ENCODE measurements at regions not wholly inside any gene's neighbourhood (a gene's known extent, or its start where the extent isn't known, plus 50 kb on each side); places are given as distances from the start of the nearest gene placed in this dataset.

- TF ChIP-seq EZH2 (IDR thresholded peaks at IDR 0.05; ENCODE audit: low read length, missing control alignments), result no peak
- TF ChIP-seq, protein P1, sequence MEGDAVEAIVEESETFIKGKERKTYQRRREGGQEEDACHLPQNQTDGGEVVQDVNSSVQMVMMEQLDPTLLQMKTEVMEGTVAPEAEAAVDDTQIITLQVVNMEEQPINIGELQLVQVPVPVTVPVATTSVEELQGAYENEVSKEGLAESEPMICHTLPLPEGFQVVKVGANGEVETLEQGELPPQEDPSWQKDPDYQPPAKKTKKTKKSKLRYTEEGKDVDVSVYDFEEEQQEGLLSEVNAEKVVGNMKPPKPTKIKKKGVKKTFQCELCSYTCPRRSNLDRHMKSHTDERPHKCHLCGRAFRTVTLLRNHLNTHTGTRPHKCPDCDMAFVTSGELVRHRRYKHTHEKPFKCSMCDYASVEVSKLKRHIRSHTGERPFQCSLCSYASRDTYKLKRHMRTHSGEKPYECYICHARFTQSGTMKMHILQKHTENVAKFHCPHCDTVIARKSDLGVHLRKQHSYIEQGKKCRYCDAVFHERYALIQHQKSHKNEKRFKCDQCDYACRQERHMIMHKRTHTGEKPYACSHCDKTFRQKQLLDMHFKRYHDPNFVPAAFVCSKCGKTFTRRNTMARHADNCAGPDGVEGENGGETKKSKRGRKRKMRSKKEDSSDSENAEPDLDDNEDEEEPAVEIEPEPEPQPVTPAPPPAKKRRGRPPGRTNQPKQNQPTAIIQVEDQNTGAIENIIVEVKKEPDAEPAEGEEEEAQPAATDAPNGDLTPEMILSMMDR (conservative IDR thresholded peaks at IDR 0.05 in 1 of 2, IDR thresholded peaks at IDR 0.05 in 1 of 2; ENCODE audit: low read depth in 1 of 2, low read length in 2 of 2), result no peak
- H3K79me2 ChIP-seq (ENCODE audit: control insufficient read depth, insufficient read depth, low read length), result no peaks in the 10 kb centered on the region
- no peak overlapping the region for H3K4me3 ChIP-seq (replicated peaks in 1 of 4; ENCODE audit: control extremely low read depth in 1 of 4, insufficient read depth in 1 of 4, low read depth in 3 of 4, low read length in 4 of 4)
- peak in 1 of 2 donors; percentile 3 for DNase-seq (ENCODE audit: low read depth in 2 of 2)
- no peaks in the 10 kb centered on the region for H3K9me3 ChIP-seq (ENCODE audit: control insufficient read depth, insufficient read depth, low read depth, low read length)
- no peaks in the 10 kb centered on the region for H3K36me3 ChIP-seq (ENCODE audit: control insufficient read depth, insufficient read depth, low read length)
- H4K20me1 ChIP-seq (ENCODE audit: control insufficient read depth, extremely low read depth, insufficient read depth, low read length), result no peaks in the 10 kb centered on the region
- H2AFZ ChIP-seq (ENCODE audit: low read length), result no peak overlapping the region
- peaks cover 8% of the 10 kb centered on the region for H3K27me3 ChIP-seq (ENCODE audit: control insufficient read depth, insufficient read depth, low read length)
- no peak overlapping the region for H3K27ac ChIP-seq (ENCODE audit: insufficient read depth, low read length)
- no peak overlapping the region for H3K9ac ChIP-seq (ENCODE audit: insufficient read depth, low read length)
- no peaks in the 10 kb centered on the region for H3K4me1 ChIP-seq (ENCODE audit: control insufficient read depth, extremely low read depth, insufficient read depth, low read length)
- H3K4me2 ChIP-seq (ENCODE audit: extremely low read depth, insufficient read depth, low read length), result no peak overlapping the region
Measured at GRCh38 chr10:61098966-61099365, 155.0 kb upstream of the RHOBTB1 start.

GRCh38 chr10:61097026-61097425 lies 153.0 kb upstream of the RHOBTB1 start:
- no peak overlapping the region for H3K4me3 ChIP-seq (replicated peaks in 1 of 4; ENCODE audit: control extremely low read depth in 1 of 4, insufficient read depth in 1 of 4, low read depth in 3 of 4, low read length in 4 of 4)
- H3K27ac ChIP-seq (ENCODE audit: insufficient read depth, low read length), result no peak overlapping the region
- no peak overlapping the region for H3K9ac ChIP-seq (ENCODE audit: insufficient read depth, low read length)
- H3K9me3 ChIP-seq (ENCODE audit: control insufficient read depth, insufficient read depth, low read depth, low read length), result no peaks in the 10 kb centered on the region
- peaks cover 8% of the 10 kb centered on the region for H3K27me3 ChIP-seq (ENCODE audit: control insufficient read depth, insufficient read depth, low read length)
- H3K4me1 ChIP-seq (ENCODE audit: control insufficient read depth, extremely low read depth, insufficient read depth, low read length), result no peaks in the 10 kb centered on the region
- TF ChIP-seq, protein P1 (conservative IDR thresholded peaks at IDR 0.05 in 1 of 2, IDR thresholded peaks at IDR 0.05 in 1 of 2; ENCODE audit: low read depth in 1 of 2, low read length in 2 of 2), result no peak
- TF ChIP-seq EZH2 (IDR thresholded peaks at IDR 0.05; ENCODE audit: low read length, missing control alignments), result no peak
- H3K4me2 ChIP-seq (ENCODE audit: extremely low read depth, insufficient read depth, low read length), result no peak overlapping the region
- no peaks in the 10 kb centered on the region for H3K79me2 ChIP-seq (ENCODE audit: control insufficient read depth, insufficient read depth, low read length)
- H3K36me3 ChIP-seq (ENCODE audit: control insufficient read depth, insufficient read depth, low read length), result no peaks in the 10 kb centered on the region
- H2AFZ ChIP-seq (ENCODE audit: low read length), result no peak overlapping the region
- H4K20me1 ChIP-seq (ENCODE audit: control insufficient read depth, extremely low read depth, insufficient read depth, low read length), result no peaks in the 10 kb centered on the region
- peak in 1 of 2 donors; percentile 81 for DNase-seq (ENCODE audit: low read depth in 2 of 2)

DNA sequence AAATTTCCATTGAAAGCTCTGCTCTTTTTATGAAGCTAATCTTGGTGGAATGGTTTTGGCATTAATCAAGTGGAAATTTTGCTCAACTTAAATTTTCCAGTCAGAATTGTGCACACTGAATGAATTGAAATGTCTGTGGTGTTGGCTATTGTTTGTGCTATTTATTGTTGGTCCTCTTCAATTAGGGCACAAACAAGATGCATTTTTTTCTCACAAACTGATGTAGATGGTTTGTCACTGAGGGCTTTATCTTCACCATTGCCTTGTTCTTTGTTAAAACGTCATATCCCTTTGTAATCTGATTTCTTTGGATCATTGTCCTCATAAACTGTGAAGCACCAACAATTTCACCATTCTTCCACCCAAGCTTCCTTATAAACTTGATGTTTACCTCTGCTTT lies 152.1 kb upstream of the RHOBTB1 start:
- TF ChIP-seq EZH2 (IDR thresholded peaks at IDR 0.05; ENCODE audit: low read length, missing control alignments), result no peak
- TF ChIP-seq, protein P1 (conservative IDR thresholded peaks at IDR 0.05 in 1 of 2, IDR thresholded peaks at IDR 0.05 in 1 of 2; ENCODE audit: low read depth in 1 of 2, low read length in 2 of 2), result no peak
- H3K36me3 ChIP-seq (ENCODE audit: control insufficient read depth, insufficient read depth, low read length), result no peaks in the 10 kb centered on the region
- no peaks in the 10 kb centered on the region for H4K20me1 ChIP-seq (ENCODE audit: control insufficient read depth, extremely low read depth, insufficient read depth, low read length)
- no peaks in the 10 kb centered on the region for H3K9me3 ChIP-seq (ENCODE audit: control insufficient read depth, insufficient read depth, low read depth, low read length)
- no peak for DNase-seq (ENCODE audit: low read depth in 2 of 2)
- H2AFZ ChIP-seq (ENCODE audit: low read length), result no peak overlapping the region
- H3K4me1 ChIP-seq (ENCODE audit: control insufficient read depth, extremely low read depth, insufficient read depth, low read length), result no peaks in the 10 kb centered on the region
- no peaks in the 10 kb centered on the region for H3K79me2 ChIP-seq (ENCODE audit: control insufficient read depth, insufficient read depth, low read length)
- no peak overlapping the region for H3K9ac ChIP-seq (ENCODE audit: insufficient read depth, low read length)
- no peak overlapping the region for H3K27ac ChIP-seq (ENCODE audit: insufficient read depth, low read length)
- no peak overlapping the region for H3K4me2 ChIP-seq (ENCODE audit: extremely low read depth, insufficient read depth, low read length)
- no peak overlapping the region for H3K4me3 ChIP-seq (replicated peaks in 1 of 4; ENCODE audit: control extremely low read depth in 1 of 4, insufficient read depth in 1 of 4, low read depth in 3 of 4, low read length in 4 of 4)
- H3K27me3 ChIP-seq (ENCODE audit: control insufficient read depth, insufficient read depth, low read length), result peaks cover 8% of the 10 kb centered on the region

All from fibroblast of lung (primary cell).